ENCODE measurements at regions not wholly inside any gene's neighbourhood (a gene's known extent, or its start where the extent isn't known, plus 50 kb on each side); places are given as distances from the start of the nearest gene placed in this dataset.

DNA sequence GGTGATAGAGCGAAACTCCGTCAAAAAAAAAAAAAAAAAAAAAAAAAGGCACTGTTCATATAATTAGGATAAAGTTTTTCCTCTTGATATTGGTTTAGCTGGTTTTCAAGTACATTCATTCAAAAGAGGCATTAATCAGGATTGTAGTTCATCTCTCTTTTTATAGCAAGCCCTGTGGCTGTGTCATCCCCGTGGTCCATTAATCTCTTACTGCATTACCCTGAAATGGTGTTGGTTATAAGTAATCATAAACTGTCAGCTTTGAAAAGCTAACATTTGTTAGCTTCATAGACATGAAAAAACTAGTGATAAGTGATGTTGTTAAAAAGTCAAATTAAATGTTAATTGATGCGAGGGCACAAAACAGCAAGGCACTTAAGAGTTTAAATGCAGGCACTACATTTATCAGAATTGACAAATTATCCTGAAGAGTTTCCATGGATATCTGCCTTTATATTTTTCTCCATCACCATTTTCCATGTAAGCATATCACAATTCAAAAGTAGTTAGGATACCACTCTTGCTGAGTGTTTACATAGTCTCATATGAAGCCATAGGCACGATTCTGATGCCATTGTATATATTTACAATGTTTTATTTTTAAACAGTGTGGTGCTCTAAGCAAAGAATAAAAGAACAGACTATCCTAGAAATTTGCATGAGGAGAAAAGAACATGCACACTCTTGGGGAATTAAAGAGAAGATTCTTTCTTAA, 193.1 kb downstream of the OTOL1 start:
- Histone ChIP-seq H3K79me2 (ENCODE audit: control insufficient read depth, insufficient read depth, low read length) (no peaks in the 10 kb centered on the region), H3K27ac (ENCODE audit: extremely low read depth, low read depth, low read length) (no peak overlapping the region), H3K4me2 (ENCODE audit: insufficient read depth, low read length) (no peak overlapping the region), H3K4me3 (no peak overlapping the region), H3K27me3 (ENCODE audit: control insufficient read depth in 2 of 2, insufficient read depth in 2 of 2, low read length in 2 of 2) (no peaks in the 10 kb centered on the region), H3K9me3 (replicated peaks; ENCODE audit: control insufficient read depth, insufficient read depth, low read depth, low read length) (no peaks in the 10 kb centered on the region; the same call in 1 of the 2 replicates), H3K36me3 (ENCODE audit: control insufficient read depth, insufficient read depth, low read length) (no peaks in the 10 kb centered on the region), H3K4me1 (replicated peaks in 1 of 2; ENCODE audit: control insufficient read depth in 2 of 2, insufficient read depth in 2 of 2, low read length in 2 of 2) (no peaks in the 10 kb centered on the region), H3K9me1 (ENCODE audit: control insufficient read depth, insufficient read depth, low read length) (no peaks in the 10 kb centered on the region), H2AFZ (ENCODE audit: low read depth, low read length) (no peak overlapping the region), H4K20me1 (replicated peaks; ENCODE audit: control insufficient read depth, insufficient read depth, low read length) (no peaks in the 10 kb centered on the region), H3K9ac (ENCODE audit: insufficient read depth in 1 of 2, low read depth in 2 of 2, low read length in 2 of 2) (no peak overlapping the region)
- ATAC-seq (no peak), DNase-seq (ENCODE audit: extremely low read depth in 1 of 4, low spot score in 3 of 4) (no peak), FAIRE-seq (no peak)
- ChIA-PET CTCF (ENCODE audit: low intra/inter-chr PET ratio) (no interaction called here), POLR2A (no interaction called here)
- WGBS (ENCODE audit: insufficient coverage, low coverage, missing lambda C conversion rate): 0% methylated on average over 4 of the region's 5 CpGs
- intact Hi-C loops (cut with micrococcal nuclease) (no loop called here), in situ Hi-C loops (cut with MboI) (no loop called here)
- no peak for TF ChIP-seq GABPA (tag; conservative IDR thresholded peaks at IDR 0.05; ENCODE audit: low read depth)
- TF ChIP-seq CBX5 (IDR thresholded peaks at IDR 0.05; ENCODE audit: borderline replicate concordance, low read depth): no peak
- TF ChIP-seq HMG20A (CRISPR knock-in tag; conservative IDR thresholded peaks at IDR 0.05): no peak
- no peak for TF ChIP-seq RBM17 (IDR thresholded peaks at IDR 0.05; ENCODE audit: borderline replicate concordance, low read depth, low read length)
- TF ChIP-seq KDM5B (IDR thresholded peaks at IDR 0.05; ENCODE audit: insufficient replicate concordance, low read depth, low read length): no peak
- TF ChIP-seq NFE2L1 (tag; IDR thresholded peaks at IDR 0.05; ENCODE audit: borderline replicate concordance, low read depth): no peak
- no peak for TF ChIP-seq ZNF184 (CRISPR knock-in tag; IDR thresholded peaks at IDR 0.05)
- no peak for TF ChIP-seq FUS (optimal IDR thresholded peaks at IDR 0.05; ENCODE audit: low read depth, low read length)
- no peak for TF ChIP-seq KHSRP (IDR thresholded peaks at IDR 0.05)
- no peak for TF ChIP-seq CHD2 (IDR thresholded peaks at IDR 0.05; ENCODE audit: low read depth, low read length)
- no peak for TF ChIP-seq XRCC5 (IDR thresholded peaks at IDR 0.05; ENCODE audit: low read depth, low read length)
- TF ChIP-seq SPI1 (IDR thresholded peaks at IDR 0.05; ENCODE audit: borderline replicate concordance, low read depth, low read length): no peak
- no peak for TF ChIP-seq ZNF354B (CRISPR knock-in tag; IDR thresholded peaks at IDR 0.05)
- TF ChIP-seq IRF2 (CRISPR knock-in tag; IDR thresholded peaks at IDR 0.05): no peak
- TF ChIP-seq STAT5A (IDR thresholded peaks at IDR 0.05; ENCODE audit: borderline replicate concordance, low read length): no peak
- no peak for TF ChIP-seq ZNF24 (IDR thresholded peaks at IDR 0.05)
- TF ChIP-seq, protein P1, sequence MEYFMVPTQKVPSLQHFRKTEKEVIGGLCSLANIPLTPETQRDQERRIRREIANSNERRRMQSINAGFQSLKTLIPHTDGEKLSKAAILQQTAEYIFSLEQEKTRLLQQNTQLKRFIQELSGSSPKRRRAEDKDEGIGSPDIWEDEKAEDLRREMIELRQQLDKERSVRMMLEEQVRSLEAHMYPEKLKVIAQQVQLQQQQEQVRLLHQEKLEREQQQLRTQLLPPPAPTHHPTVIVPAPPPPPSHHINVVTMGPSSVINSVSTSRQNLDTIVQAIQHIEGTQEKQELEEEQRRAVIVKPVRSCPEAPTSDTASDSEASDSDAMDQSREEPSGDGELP (CRISPR knock-in tag; IDR thresholded peaks at IDR 0.05; ENCODE audit: borderline replicate concordance): no peak
- no peak for TF ChIP-seq POLR2B (IDR thresholded peaks at IDR 0.05; ENCODE audit: low read depth, partially characterized antibody)
- TF ChIP-seq DIDO1 (tag; IDR thresholded peaks at IDR 0.05; ENCODE audit: low read depth): no peak
- no TSS peak for BruUV-seq (replicated peaks)
